Panc1 (cell line): ENCODE measurements at regions not wholly inside any gene's neighbourhood (a gene's known extent, or its start where the extent isn't known, plus 50 kb on each side); places are given as distances from the start of the nearest gene placed in this dataset.

Experiments used
- ATAC-seq: fragments of 200-7000 bp; cut with Tn5 transposase; 2 replicates; pipeline ENCODE4 v1.9.1; 2020; ENCODE audit warnings: mild to moderate bottlenecking, moderate library complexity
- BruUV-seq: library from RNA; stranded (reverse); fragments of 400-500 nt; replicated peaks from 2 replicates; lab custom pipeline; 2021; lab: Mats Ljungman, UMichigan
- CTCF ChIA-PET: fragments of 300-600 bp; sonication (Branson Sonifier 250); formaldehyde crosslinking; loops from one replicate; lab custom pipeline; 2022; ENCODE audit warnings: antibody characterized with exemption; lab: Charles Lee
- POLR2A ChIA-PET: fragments of 300-600 bp; sonication (Branson Sonifier 250); formaldehyde crosslinking; loops from one replicate; lab custom pipeline; 2022; ENCODE audit warnings: antibody characterized with exemption; lab: Charles Lee
- DNase-seq: peaks from one replicate; pipeline ENCODE4 v3.0.0-alpha.2; 2010; ENCODE audit warnings: low read depth, low spot score
- H3K27ac ChIP-seq: 2 replicates; pipeline ENCODE4 v1.5.1; 2011; ENCODE audit warnings: mild to moderate bottlenecking, low read length, inconsistent platforms
- H3K27me3 ChIP-seq: fragments of 200-500 bp; sonication (Bioruptor generic); 2 replicates; pipeline ENCODE4 v1.6.0; 2014; ENCODE audit warnings: low read length, inconsistent platforms; ENCODE audit not compliant: control insufficient read depth, insufficient read depth
- H3K36me3 ChIP-seq: fragments of 200-500 bp; sonication (Bioruptor generic); 2 replicates; pipeline ENCODE4 v1.5.1; 2014; ENCODE audit warnings: inconsistent platforms, mild to moderate bottlenecking, low read length, moderate library complexity; ENCODE audit not compliant: control insufficient read depth, insufficient read depth
- H3K4me1 ChIP-seq: 2 replicates; pipeline ENCODE4 v1.5.1; 2011; ENCODE audit warnings: inconsistent platforms, mild to moderate bottlenecking, low read length, moderate library complexity; ENCODE audit not compliant: control insufficient read depth, insufficient read depth
- H3K4me3 ChIP-seq, 2 experiments: 2 replicates each; pipeline ENCODE4 v1.5.1; 2011 to 2012; ENCODE audit warnings: low read depth in 2 of 2, low read length in 2 of 2, mild to moderate bottlenecking in 2 of 2, inconsistent platforms in 1 of 2, moderate library complexity in 1 of 2
- H3K9me3 ChIP-seq: fragments of 200-500 bp; sonication (Bioruptor generic); 2 replicates; pipeline ENCODE4 v1.5.1; 2014; ENCODE audit warnings: low read depth, mild to moderate bottlenecking, inconsistent platforms, low read length, moderate library complexity; ENCODE audit not compliant: control insufficient read depth, insufficient read depth
- CTCF ChIP-seq: fragments of 450-650 bp; IDR thresholded peaks from 2 replicates; pipeline ENCODE4 v1.5.1; 2017; ENCODE audit warnings: mild to moderate bottlenecking
- POLR2AphosphoS5 ChIP-seq: IDR thresholded peaks from 2 replicates; pipeline ENCODE4 v1.6.1; 2012; ENCODE audit warnings: mild to moderate bottlenecking, low read depth, low read length, moderate library complexity
- SIN3A ChIP-seq: IDR thresholded peaks from 2 replicates; pipeline ENCODE4 v1.6.1; 2012; ENCODE audit warnings: low read depth, mild to moderate bottlenecking, low read length, moderate library complexity, borderline replicate concordance; ENCODE audit not compliant: insufficient read depth
- TCF7L2 ChIP-seq: IDR thresholded peaks from 2 replicates; pipeline ENCODE4 v1.6.1; 2011; ENCODE audit warnings: mild to moderate bottlenecking, low read depth, low read length, inconsistent platforms
- in situ Hi-C: cut with HindIII; loops from 2 replicates; pipeline ENCODE4 v1.10.0; 2016; ENCODE audit warnings: low sequenced_read_pairs, low pct_unique_long_range_greater_than_20kb
- intact Hi-C: fragments of 100-400 bp; cut with micrococcal nuclease; formaldehyde crosslinking; loops from one replicate; pipeline ENCODE4 v1.10.0; 2022; ENCODE audit not compliant: unreplicated experiment
- TF ChIP-seq, protein P1 (sequence below), 2 experiments: IDR thresholded peaks; 2 replicates each; pipeline ENCODE4 v1.6.1; 2011 to 2012; ENCODE audit warnings: low read depth in 2 of 2, control low read depth in 1 of 2, low read length in 1 of 2, mild to moderate bottlenecking in 1 of 2, moderate library complexity in 1 of 2; ENCODE audit not compliant: insufficient read depth in 1 of 2

DNA sequence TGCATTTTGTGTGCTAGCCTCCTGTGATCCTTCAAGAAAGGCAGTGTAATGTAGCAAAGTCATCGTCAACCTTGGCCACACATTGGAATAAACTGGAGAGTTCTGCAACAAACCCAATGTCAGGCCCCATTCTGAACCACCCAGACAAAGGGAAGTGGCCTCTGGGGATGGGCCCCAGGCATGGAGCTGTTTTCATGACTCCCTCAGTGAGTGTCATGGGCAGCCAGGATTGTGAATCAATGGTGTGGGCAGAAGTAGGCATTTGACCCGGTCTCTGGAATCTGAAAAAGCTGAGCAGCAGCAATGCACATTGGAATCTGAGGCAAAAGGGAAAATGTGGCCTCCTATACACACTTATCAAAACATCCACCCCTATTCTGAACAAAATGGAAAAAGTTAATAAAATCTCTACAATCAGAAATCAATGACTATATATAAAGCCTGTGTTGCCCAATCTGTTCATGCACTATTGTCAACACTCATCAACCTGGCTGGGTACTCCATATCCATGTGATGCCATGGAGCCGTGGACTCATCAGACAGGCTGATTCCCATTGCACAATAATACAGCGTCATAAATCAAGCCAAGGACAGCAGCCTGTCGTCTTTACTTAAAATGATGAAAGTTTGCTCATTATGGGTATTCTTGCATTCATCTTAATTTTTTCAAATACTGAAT, 134.9 kb upstream of the STMND1 start:
- POLR2A ChIA-PET = no interaction called here
- Histone ChIP-seq H3K4me3 (no peak overlapping the region), H3K9me3 (no peaks in the 10 kb centered on the region), H3K27ac (no peak overlapping the region), H3K36me3 (no peaks in the 10 kb centered on the region), H3K4me1 (no peaks in the 10 kb centered on the region), H3K27me3 (peaks cover 3% of the 10 kb centered on the region; the same call in 1 of the 2 replicates)
- DNase-seq (no peak), ATAC-seq (no peak)
- intact Hi-C loops (no loop called here), in situ Hi-C loops (no loop called here)
- CTCF ChIA-PET = interaction anchor here (0.6 kb wide), 1 partner anchor 38 kb away, joined by 3 read pairs; no protein-coding TSS in a partner anchor
- no peak for TF ChIP-seq TCF7L2
- no peak for TF ChIP-seq POLR2AphosphoS5
- TF ChIP-seq CTCF = no peak
- TF ChIP-seq, protein P1, sequence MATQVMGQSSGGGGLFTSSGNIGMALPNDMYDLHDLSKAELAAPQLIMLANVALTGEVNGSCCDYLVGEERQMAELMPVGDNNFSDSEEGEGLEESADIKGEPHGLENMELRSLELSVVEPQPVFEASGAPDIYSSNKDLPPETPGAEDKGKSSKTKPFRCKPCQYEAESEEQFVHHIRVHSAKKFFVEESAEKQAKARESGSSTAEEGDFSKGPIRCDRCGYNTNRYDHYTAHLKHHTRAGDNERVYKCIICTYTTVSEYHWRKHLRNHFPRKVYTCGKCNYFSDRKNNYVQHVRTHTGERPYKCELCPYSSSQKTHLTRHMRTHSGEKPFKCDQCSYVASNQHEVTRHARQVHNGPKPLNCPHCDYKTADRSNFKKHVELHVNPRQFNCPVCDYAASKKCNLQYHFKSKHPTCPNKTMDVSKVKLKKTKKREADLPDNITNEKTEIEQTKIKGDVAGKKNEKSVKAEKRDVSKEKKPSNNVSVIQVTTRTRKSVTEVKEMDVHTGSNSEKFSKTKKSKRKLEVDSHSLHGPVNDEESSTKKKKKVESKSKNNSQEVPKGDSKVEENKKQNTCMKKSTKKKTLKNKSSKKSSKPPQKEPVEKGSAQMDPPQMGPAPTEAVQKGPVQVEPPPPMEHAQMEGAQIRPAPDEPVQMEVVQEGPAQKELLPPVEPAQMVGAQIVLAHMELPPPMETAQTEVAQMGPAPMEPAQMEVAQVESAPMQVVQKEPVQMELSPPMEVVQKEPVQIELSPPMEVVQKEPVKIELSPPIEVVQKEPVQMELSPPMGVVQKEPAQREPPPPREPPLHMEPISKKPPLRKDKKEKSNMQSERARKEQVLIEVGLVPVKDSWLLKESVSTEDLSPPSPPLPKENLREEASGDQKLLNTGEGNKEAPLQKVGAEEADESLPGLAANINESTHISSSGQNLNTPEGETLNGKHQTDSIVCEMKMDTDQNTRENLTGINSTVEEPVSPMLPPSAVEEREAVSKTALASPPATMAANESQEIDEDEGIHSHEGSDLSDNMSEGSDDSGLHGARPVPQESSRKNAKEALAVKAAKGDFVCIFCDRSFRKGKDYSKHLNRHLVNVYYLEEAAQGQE (IDR thresholded peaks at IDR 0.05; ENCODE audit: insufficient read depth in 1 of 2, low read depth in 2 of 2, low read length in 1 of 2) = no peak
- no peak for TF ChIP-seq SIN3A
- BruUV-seq = no TSS peak

DNA sequence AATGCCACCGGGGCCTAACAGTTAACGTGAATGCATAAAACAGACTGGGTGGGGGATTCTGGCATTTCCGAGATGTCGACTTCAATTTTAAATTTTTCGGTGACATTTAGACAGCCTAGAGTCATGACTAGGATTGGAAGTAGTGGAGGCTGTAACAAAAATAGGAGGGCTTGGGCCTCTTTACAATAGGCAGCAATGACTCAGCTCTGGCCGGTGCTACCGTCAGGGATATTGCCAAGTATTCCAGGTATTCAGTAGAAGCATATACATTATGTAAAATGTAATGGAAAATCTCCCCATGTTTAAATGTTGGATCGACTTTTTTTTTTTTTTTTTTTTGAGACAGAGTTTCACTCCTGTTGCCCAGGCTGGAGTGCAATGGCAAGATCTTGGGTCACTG, 136.2 kb upstream of the STMND1 start:
- no peaks in the 10 kb centered on the region for H3K4me1 ChIP-seq
- ChIA-PET CTCF (no interaction called here), POLR2A (interaction anchor here (0.6 kb wide), 1 partner anchor 39 kb away, joined by 3 read pairs; no protein-coding TSS in a partner anchor)
- no peak overlapping the region for H3K27ac ChIP-seq
- H3K9me3 ChIP-seq = no peaks in the 10 kb centered on the region
- no peaks in the 10 kb centered on the region for H3K36me3 ChIP-seq
- in situ Hi-C loops (no loop called here), intact Hi-C loops (no loop called here)
- no peak overlapping the region for H3K4me3 ChIP-seq
- no TSS peak for BruUV-seq
- H3K27me3 ChIP-seq = peaks cover 3% of the 10 kb centered on the region; the same call in 1 of the 2 replicates
- TF ChIP-seq POLR2AphosphoS5 (no peak), SIN3A (no peak), TCF7L2 (no peak), CTCF (no peak)
- TF ChIP-seq, protein P1 (IDR thresholded peaks at IDR 0.05; ENCODE audit: insufficient read depth in 1 of 2, low read depth in 2 of 2, low read length in 1 of 2) = no peak
- ATAC-seq = no peak
- DNase-seq = no peak
